ENCODE measurements at regions not wholly inside any gene's neighbourhood (a gene's known extent, or its start where the extent isn't known, plus 50 kb on each side); places are given as distances from the start of the nearest gene placed in this dataset.

DNA sequence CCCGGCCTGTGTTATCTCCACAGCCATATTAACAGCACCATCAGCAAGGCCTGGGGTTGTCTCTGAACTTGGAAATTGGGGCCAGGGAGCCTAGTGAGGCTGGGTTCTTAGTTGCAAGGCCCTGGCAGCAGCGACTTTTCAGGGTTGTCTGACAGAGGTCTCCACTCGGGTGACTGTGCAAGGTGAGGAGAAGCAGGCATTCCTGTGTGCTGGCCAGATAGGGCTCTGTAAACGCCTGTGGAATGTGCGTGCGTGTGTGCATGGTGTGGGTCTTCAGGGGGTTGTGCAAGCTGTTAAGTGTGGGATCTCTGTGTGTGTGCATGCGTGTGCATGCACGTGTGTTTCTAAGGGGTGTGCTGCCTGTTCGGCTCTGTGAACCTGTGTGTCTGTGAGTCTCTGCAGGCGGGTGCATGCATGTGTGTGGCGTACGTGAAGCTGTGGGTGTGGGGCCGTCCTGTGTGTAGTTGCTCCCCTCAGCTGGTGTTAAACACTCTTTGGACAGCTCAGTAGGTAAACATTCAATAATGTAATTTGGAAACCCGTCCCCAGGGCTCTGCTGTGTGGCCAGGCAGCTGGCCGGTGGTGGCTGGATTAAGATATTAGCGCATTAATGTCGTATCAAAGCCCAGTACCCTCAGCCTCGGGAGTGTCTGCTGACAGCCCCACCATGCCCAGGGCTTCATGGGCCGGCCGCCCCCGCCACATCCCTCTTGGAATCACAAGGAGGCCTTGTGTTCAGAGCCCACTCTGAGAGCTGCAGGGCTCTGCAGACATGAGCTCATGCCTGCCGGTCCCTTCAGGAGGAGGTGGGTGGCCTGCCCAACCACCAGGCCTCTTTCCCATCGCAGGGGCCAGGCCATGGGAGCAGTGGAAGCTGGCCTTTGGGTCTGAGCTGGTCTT lies 189.9 kb downstream of the FOXD2 start:
- POLR2A ChIA-PET (ENCODE audit: partially characterized antibody): no interaction called here
- TF ChIP-seq, protein P1, sequence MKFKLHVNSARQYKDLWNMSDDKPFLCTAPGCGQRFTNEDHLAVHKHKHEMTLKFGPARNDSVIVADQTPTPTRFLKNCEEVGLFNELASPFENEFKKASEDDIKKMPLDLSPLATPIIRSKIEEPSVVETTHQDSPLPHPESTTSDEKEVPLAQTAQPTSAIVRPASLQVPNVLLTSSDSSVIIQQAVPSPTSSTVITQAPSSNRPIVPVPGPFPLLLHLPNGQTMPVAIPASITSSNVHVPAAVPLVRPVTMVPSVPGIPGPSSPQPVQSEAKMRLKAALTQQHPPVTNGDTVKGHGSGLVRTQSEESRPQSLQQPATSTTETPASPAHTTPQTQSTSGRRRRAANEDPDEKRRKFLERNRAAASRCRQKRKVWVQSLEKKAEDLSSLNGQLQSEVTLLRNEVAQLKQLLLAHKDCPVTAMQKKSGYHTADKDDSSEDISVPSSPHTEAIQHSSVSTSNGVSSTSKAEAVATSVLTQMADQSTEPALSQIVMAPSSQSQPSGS (IDR thresholded peaks at IDR 0.05; ENCODE audit: low read length): no peak
- no peak for TF ChIP-seq CTBP2 (IDR thresholded peaks at IDR 0.05; ENCODE audit: borderline replicate concordance, insufficient read depth, insufficient read length, low read length)

More for the DNA sequence above, 189.9 kb downstream of the FOXD2 start:
- Histone ChIP-seq H2BK5ac (ENCODE audit: low read depth, low read length) (no peak overlapping the region), H3K79me1 (ENCODE audit: low read depth, low read length) (no peaks in the 10 kb centered on the region), H2BK15ac (ENCODE audit: low read length) (no peak overlapping the region), H4K8ac (ENCODE audit: extremely low read depth, insufficient read depth, low read length) (no peak overlapping the region; the same call in 1 of the 2 replicates), H2BK12ac (ENCODE audit: low read depth, low read length) (no peak overlapping the region), H3K4me3 (ENCODE audit: extremely low read depth in 1 of 4, insufficient read depth in 2 of 4, low read depth in 3 of 4, low read length in 4 of 4) (no peak overlapping the region), H2BK120ac (replicated peaks; ENCODE audit: low read depth, low read length) (no peak overlapping the region), H4K5ac (ENCODE audit: insufficient read length, low read depth, low read length) (no peak overlapping the region), H3K4me2 (ENCODE audit: insufficient read depth in 1 of 2, low read depth in 2 of 2, low read length in 2 of 2) (no peak overlapping the region), H3K4ac (replicated peaks; ENCODE audit: insufficient read length, low read depth, low read length) (no peak overlapping the region), H3K14ac (ENCODE audit: insufficient read length) (no peak overlapping the region), H2AFZ (ENCODE audit: low read length) (no peak overlapping the region), H3K36me3 (ENCODE audit: control insufficient read depth in 2 of 4, insufficient read depth in 4 of 4, low read length in 3 of 4) (no peaks in the 10 kb centered on the region), H3K56ac (replicated peaks; ENCODE audit: insufficient read length, low read depth, low read length) (no peak overlapping the region), H3K4me1 (replicated peaks in 1 of 4; ENCODE audit: control insufficient read depth in 3 of 4, insufficient read depth in 4 of 4, low read length in 3 of 4) (peaks cover 0 to 3% (median 0%) of the 10 kb centered on the region in 4 experiments; a peak in 1 of 7 replicates), H3K27ac (ENCODE audit: low read depth, low read length) (no peak overlapping the region), H3K9ac (replicated peaks in 1 of 4; ENCODE audit: extremely low read depth in 1 of 4, low read depth in 3 of 4, low read length in 3 of 4) (no peak overlapping the region), H3K9me3 (ENCODE audit: insufficient read depth in 2 of 2, low read depth in 1 of 2, low read length in 1 of 2) (no peaks in the 10 kb centered on the region), H3K23me2 (ENCODE audit: low read depth, low read length) (no peaks in the 10 kb centered on the region), H3K18ac (ENCODE audit: extremely low read depth, low read length) (no peak overlapping the region), H3K27me3 (replicated peaks in 1 of 4; ENCODE audit: control insufficient read depth in 3 of 4, extremely low read depth in 1 of 4, insufficient read depth in 3 of 4, low read length in 3 of 4) (peaks cover 0 to 2% (median 0%) of the 10 kb centered on the region in 4 experiments; a peak in 1 of 7 replicates), H2BK20ac (ENCODE audit: low read length) (no peak overlapping the region), H3K79me2 (ENCODE audit: control insufficient read depth in 1 of 2, insufficient read depth in 2 of 2, low read length in 2 of 2) (no peaks in the 10 kb centered on the region), H4K20me1 (replicated peaks in 1 of 2; ENCODE audit: control insufficient read depth in 1 of 2, insufficient read depth in 2 of 2, low read length in 2 of 2) (no peaks in the 10 kb centered on the region), H4K91ac (replicated peaks; ENCODE audit: insufficient read length, low read length) (no peak overlapping the region), H3K23ac (ENCODE audit: insufficient read length) (no peak overlapping the region), H2AK5ac (ENCODE audit: low read depth, low read length) (no peak overlapping the region)
- WGBS, 2 experiments (ENCODE audit: extremely low coverage in 1 of 2, insufficient coverage in 1 of 2, insufficient read length in 1 of 2, insufficient replicate concordance in 2 of 2, low coverage in 1 of 2, low lambda C conversion rate in 2 of 2, missing lambda C conversion rate in 1 of 2): 91% methylated on average over 23 of the region's 23 CpGs; no CpG with 5 or more reads in 1 of the 2 experiments
- CTCF ChIA-PET (ENCODE audit: partially characterized antibody): interaction anchor here (0.6 to 6.0 kb wide), 41 partner anchors 9 to 868 kb away, joined by 3 to 151 read pairs (median 4); no protein-coding TSS in a partner anchor
- DNase-seq (ENCODE audit: low read depth in 1 of 2, low spot score in 2 of 2) (peak in 1 of 2 experiments; percentile 35), FAIRE-seq (no peak)

Data from H1 (cell line).